ENCODE measurements at regions not wholly inside any gene's neighbourhood (a gene's known extent, or its start where the extent isn't known, plus 50 kb on each side); places are given as distances from the start of the nearest gene placed in this dataset.

DNA sequence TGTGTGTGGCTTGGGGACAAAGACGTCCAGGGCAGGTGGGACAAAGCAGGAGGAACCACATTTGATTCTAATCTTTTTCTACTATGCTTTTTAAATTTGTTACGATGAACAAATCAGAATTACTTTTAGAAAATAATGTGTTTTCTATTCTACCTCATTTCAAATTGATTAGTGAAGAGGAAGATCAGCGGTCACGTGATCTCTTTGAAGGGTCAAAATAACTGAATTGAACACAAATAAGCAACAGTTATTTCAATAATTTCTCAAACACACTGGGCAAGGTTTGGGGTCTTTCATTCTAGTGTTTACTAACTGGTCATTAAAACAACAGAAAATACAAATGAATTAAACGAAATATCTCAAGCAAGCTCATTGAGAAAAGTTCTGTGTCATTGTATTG lies 773.0 kb upstream of the IGFBP3 start:
- H3K36me3 ChIP-seq (ENCODE audit: control insufficient read depth, insufficient read depth, low read length) = no peaks in the 10 kb centered on the region
- no peak overlapping the region for H2AK5ac ChIP-seq (ENCODE audit: low read depth, low read length)
- no peak overlapping the region for H3K23ac ChIP-seq (ENCODE audit: low read depth, low read length)
- no peaks in the 10 kb centered on the region for H4K20me1 ChIP-seq (ENCODE audit: insufficient read depth, low read length)
- H3K9ac ChIP-seq (ENCODE audit: low read depth, low read length) = no peak overlapping the region
- H2BK20ac ChIP-seq (ENCODE audit: low read depth, low read length) = no peak overlapping the region
- H3K4me2 ChIP-seq (ENCODE audit: low read depth, low read length) = no peak overlapping the region
- no peak overlapping the region for H2BK15ac ChIP-seq (ENCODE audit: low read depth, low read length)
- no peak overlapping the region for H3K14ac ChIP-seq (replicated peaks; ENCODE audit: low read depth, low read length)
- no peak overlapping the region for H2AK9ac ChIP-seq (replicated peaks; ENCODE audit: low read depth, low read length, poor library complexity)
- DNase-seq = no peak
- no peak overlapping the region for H4K91ac ChIP-seq (ENCODE audit: insufficient read depth, low read depth, low read length)
- intact Hi-C loops (cut with micrococcal nuclease) (no loop called here), dilution Hi-C loops (cut with HindIII; ENCODE audit: low sequenced_read_pairs, unreplicated experiment) (no loop called here), in situ Hi-C loops (cut with MboI; ENCODE audit: low sequenced_read_pairs) (no loop called here)
- no peak overlapping the region for H4K5ac ChIP-seq (ENCODE audit: low read depth, low read length)
- no peak overlapping the region for H3K4me3 ChIP-seq (ENCODE audit: insufficient read depth, low read depth, low read length)
- no peaks in the 10 kb centered on the region for H3K9me3 ChIP-seq (ENCODE audit: control insufficient read depth, insufficient read depth, low read length)
- POLR2A ChIA-PET (ENCODE audit: unreplicated experiment) = interaction anchor here (0.7 kb wide), 1 partner anchor 58 kb away, joined by 3 read pairs; no protein-coding TSS in a partner anchor
- no peak overlapping the region for H3K18ac ChIP-seq (ENCODE audit: low read depth, low read length)
- H3K27ac ChIP-seq (ENCODE audit: insufficient read depth, low read length) = no peak overlapping the region
- H4K8ac ChIP-seq (ENCODE audit: low read depth in 2 of 2, low read length in 2 of 2) = no peak overlapping the region
- no peaks in the 10 kb centered on the region for H3K9me1 ChIP-seq (ENCODE audit: insufficient read depth, low read length)
- CTCF ChIA-PET = interaction anchor here (1.8 to 2.2 kb wide), 2 partner anchors 11 to 12 kb away, joined by 6 to 7 read pairs; no protein-coding TSS in a partner anchor
- no peak overlapping the region for H2BK120ac ChIP-seq (ENCODE audit: low read depth, low read length)
- no peaks in the 10 kb centered on the region for H3K27me3 ChIP-seq (ENCODE audit: control insufficient read depth, insufficient read depth, low read length)
- no peaks in the 10 kb centered on the region for H3K4me1 ChIP-seq (ENCODE audit: control insufficient read depth, insufficient read depth, low read length)
- WGBS, 2 experiments (ENCODE audit: extremely low coverage in 2 of 2, insufficient read length in 1 of 2) = no CpG with 5 or more reads among the region's 5 CpGs
- no peak overlapping the region for H2AFZ ChIP-seq (replicated peaks; ENCODE audit: low read length, poor library complexity)
- ATAC-seq (ENCODE audit: low read depth) = no peak
- TF ChIP-seq RFX5 (IDR thresholded peaks at IDR 0.05; ENCODE audit: low read depth, low read length) = no peak
- no peak for TF ChIP-seq MAZ (IDR thresholded peaks at IDR 0.05; ENCODE audit: borderline replicate concordance, low read depth, low read length)
- TF ChIP-seq SMC3 (IDR thresholded peaks at IDR 0.05; ENCODE audit: low read depth, low read length) = no peak
- TF ChIP-seq FOS (IDR thresholded peaks at IDR 0.05; ENCODE audit: low read depth, low read length) = no peak
- TF ChIP-seq, protein P1, sequence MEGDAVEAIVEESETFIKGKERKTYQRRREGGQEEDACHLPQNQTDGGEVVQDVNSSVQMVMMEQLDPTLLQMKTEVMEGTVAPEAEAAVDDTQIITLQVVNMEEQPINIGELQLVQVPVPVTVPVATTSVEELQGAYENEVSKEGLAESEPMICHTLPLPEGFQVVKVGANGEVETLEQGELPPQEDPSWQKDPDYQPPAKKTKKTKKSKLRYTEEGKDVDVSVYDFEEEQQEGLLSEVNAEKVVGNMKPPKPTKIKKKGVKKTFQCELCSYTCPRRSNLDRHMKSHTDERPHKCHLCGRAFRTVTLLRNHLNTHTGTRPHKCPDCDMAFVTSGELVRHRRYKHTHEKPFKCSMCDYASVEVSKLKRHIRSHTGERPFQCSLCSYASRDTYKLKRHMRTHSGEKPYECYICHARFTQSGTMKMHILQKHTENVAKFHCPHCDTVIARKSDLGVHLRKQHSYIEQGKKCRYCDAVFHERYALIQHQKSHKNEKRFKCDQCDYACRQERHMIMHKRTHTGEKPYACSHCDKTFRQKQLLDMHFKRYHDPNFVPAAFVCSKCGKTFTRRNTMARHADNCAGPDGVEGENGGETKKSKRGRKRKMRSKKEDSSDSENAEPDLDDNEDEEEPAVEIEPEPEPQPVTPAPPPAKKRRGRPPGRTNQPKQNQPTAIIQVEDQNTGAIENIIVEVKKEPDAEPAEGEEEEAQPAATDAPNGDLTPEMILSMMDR (conservative IDR thresholded peaks at IDR 0.05; ENCODE audit: low read depth, low read length) = no peak
- TF ChIP-seq MXI1 (IDR thresholded peaks at IDR 0.05; ENCODE audit: borderline replicate concordance, low read depth, low read length) = no peak
- no peak for TF ChIP-seq RCOR1 (IDR thresholded peaks at IDR 0.05; ENCODE audit: insufficient replicate concordance, low read length)
- TF ChIP-seq POLR2A (IDR thresholded peaks at IDR 0.05; ENCODE audit: low read depth, low read length) = no peak
- TF ChIP-seq BHLHE40 (IDR thresholded peaks at IDR 0.05; ENCODE audit: low read depth, low read length) = no peak
- TF ChIP-seq CEBPB (IDR thresholded peaks at IDR 0.05; ENCODE audit: low read depth, low read length) = no peak
- TF ChIP-seq ELK1 (IDR thresholded peaks at IDR 0.05; ENCODE audit: borderline replicate concordance, low read depth, low read length) = no peak
- TF ChIP-seq CHD1 (IDR thresholded peaks at IDR 0.05; ENCODE audit: low read depth, low read length) = no peak
- no peak for TF ChIP-seq RAD21 (IDR thresholded peaks at IDR 0.05; ENCODE audit: low read length)
- TF ChIP-seq USF2 (IDR thresholded peaks at IDR 0.05; ENCODE audit: low read depth, low read length) = no peak
- no peak for TF ChIP-seq NFE2L2 (IDR thresholded peaks at IDR 0.05; ENCODE audit: low read depth, low read length)
- H2BK5ac ChIP-seq (ENCODE audit: low read depth, low read length, poor library complexity, severe bottlenecking) = no peak overlapping the region
- H3K4ac ChIP-seq (ENCODE audit: low read depth, low read length) = no peak overlapping the region
- H3K56ac ChIP-seq (ENCODE audit: extremely low read depth, insufficient read depth, low read length) = no peak overlapping the region
- no peaks in the 10 kb centered on the region for H3K79me1 ChIP-seq (ENCODE audit: low read depth in 1 of 2, low read length in 2 of 2)
- BruUV-seq (replicated peaks) = no TSS peak

All from IMR-90 (cell line).